ENCODE measurements at regions not wholly inside any gene's neighbourhood (a gene's known extent, or its start where the extent isn't known, plus 50 kb on each side); places are given as distances from the start of the nearest gene placed in this dataset.

DNA sequence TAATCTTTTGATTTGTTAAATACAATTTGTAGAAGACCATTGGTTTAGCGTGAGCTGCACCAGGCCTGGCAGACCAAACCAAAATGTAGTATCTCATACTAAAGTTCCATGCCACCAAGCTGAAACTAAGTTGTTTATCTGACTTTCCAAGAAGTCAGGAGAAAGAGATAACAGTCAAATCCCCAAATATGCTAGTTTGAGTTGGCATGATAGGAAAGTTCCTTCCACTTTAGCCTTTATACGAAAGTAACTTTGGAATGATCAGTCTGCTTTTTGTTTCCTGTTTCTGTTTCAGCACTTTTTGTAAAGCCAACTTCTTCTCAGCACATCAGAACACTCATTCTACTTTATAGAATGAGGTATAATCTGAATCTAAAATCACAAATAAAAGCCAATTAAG, 449.2 kb downstream of the GRXCR1 start:
- ATAC-seq (no peak), DNase-seq (ENCODE audit: low spot score) (no peak)
- H3K36me3 Mint-ChIP-seq, result no peaks in the 10 kb centered on the region
- no peaks in the 10 kb centered on the region for H3K4me1 Mint-ChIP-seq (ENCODE audit: low read depth in 2 of 2)
- H3K27ac Mint-ChIP-seq, result no peak overlapping the region
- no peak overlapping the region for H3K4me3 Mint-ChIP-seq
- peaks cover 19% of the 10 kb centered on the region for H3K9me3 Mint-ChIP-seq
- H3K27me3 Mint-ChIP-seq, result no peaks in the 10 kb centered on the region

DNA sequence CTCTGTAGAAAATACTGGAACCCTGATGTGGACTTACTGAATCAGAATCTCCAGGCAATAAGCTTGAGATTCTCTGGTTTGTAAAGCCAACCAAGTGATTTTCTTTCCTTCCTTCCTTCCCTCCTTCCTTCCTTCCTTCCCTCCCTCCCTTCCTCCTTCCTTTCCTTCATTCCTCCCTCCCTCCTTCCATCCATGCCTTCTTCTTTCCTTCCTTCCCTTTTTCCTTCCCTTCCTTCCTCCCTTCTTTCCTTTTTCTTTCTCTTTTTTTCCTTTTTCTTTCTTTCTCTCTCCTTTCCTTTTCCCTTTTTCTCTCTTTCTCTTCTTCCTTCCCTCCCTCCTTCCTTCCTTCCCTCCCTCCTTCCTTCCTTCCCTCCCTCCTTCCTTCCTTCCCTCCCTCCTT, 450.8 kb downstream of the GRXCR1 start:
- H3K27me3 Mint-ChIP-seq, result no peaks in the 10 kb centered on the region
- DNase-seq (ENCODE audit: low spot score) (no peak), ATAC-seq (no peak)
- H3K4me3 Mint-ChIP-seq, result no peak overlapping the region
- H3K9me3 Mint-ChIP-seq, result peaks cover 17% of the 10 kb centered on the region
- H3K36me3 Mint-ChIP-seq, result no peaks in the 10 kb centered on the region
- H3K27ac Mint-ChIP-seq, result no peak overlapping the region
- no peaks in the 10 kb centered on the region for H3K4me1 Mint-ChIP-seq (ENCODE audit: low read depth in 2 of 2)

DNA sequence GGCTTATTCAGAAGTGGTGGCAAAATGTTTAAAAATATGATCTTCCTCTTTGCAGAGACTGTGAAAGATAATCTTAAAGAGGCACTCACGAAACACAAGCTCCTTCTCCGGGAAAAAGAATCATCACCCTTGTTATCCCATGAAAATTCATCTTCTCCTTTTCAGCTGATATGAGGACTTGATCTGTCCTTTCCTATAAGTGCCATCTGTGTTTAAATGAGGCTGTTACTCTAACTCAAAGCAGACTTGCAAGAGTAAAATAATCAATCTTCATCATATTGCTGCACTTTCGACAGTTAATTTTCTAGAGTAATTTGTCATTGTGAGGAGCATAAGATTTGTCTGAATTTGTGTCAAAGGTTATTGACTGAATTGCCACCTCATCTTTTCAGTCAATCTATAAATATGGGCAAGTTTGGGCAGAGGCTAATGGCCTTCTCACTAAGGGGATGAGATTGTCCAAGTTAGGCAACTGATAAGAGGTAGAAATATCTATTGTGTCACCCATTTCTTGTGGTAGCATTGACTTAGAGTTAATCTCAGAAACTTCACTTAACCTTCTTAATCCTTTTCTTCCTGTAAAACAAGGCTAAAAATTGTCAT, 452.9 kb downstream of the GRXCR1 start:
- no peak for DNase-seq (ENCODE audit: low spot score)
- Mint-ChIP-seq H3K27me3 (no peaks in the 10 kb centered on the region), H3K27ac (no peak overlapping the region), H3K4me1 (ENCODE audit: low read depth in 2 of 2) (no peaks in the 10 kb centered on the region), H3K4me3 (no peak overlapping the region), H3K36me3 (no peaks in the 10 kb centered on the region), H3K9me3 (peaks cover 11% of the 10 kb centered on the region)
- ATAC-seq, result no peak

DNA sequence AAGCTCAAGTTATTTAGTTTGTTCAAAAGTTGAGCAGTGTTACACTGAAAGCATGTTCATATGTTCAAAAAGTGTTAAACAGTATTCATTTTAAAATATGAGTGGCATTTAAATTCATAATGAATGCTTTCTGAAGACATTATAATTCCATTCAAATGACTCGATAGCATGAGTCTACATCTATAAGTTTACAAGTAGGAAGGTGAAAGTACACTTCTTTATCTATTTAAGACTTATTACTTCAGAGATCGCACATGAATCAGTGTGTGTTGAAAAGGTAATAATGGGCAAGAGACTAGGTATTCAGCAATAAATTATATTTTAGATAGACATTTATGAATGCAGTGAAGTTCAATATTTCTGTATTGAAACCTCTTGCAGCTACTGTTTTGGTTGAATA, 456.1 kb downstream of the GRXCR1 start:
- Mint-ChIP-seq H3K27me3 (no peaks in the 10 kb centered on the region), H3K4me1 (ENCODE audit: low read depth in 2 of 2) (no peaks in the 10 kb centered on the region), H3K27ac (no peak overlapping the region), H3K9me3 (peaks cover 13% of the 10 kb centered on the region), H3K4me3 (no peak overlapping the region), H3K36me3 (no peaks in the 10 kb centered on the region)
- DNase-seq (ENCODE audit: low spot score) (no peak), ATAC-seq (no peak)

DNA sequence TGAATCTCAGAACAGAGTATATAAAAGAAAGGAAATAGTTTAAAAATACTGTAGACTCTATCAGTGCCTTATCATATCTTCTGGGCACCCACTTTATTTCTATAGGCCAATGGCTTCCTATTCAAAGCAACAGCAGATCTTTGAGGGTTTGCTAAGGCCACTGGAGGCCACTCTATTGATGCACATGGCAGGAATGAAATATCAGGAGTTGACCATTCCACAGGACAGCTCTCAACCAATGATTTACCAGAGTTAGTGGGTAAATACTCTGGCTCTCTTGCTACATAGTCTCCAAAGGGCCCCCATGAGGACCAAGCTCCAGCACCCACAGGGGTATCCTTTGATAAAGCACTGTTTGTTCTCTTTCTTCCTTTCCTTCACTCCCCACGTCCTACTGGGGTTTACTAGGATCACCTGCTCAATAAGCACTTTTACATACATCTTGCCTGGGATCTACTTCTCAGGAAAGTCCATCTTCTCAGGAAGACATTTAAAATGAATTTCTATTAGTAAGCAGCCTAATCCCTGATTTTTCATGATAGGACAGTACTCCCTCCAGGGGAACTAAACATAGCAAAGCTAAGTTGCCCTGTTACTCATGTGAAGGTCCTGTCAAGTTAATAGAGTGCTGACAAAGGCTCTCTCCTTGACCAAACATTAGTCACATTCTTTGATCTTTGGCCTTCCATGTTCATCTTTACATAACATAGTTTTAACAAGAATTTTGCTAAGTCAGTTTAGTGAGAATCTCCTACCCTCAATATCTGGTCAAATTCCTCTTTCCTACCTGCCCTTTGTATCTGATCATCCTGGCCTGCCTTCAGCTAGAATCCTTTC, 459.7 kb downstream of the GRXCR1 start:
- no peak for DNase-seq (ENCODE audit: low spot score)
- H3K27me3 Mint-ChIP-seq, result no peaks in the 10 kb centered on the region
- H3K4me1 Mint-ChIP-seq (ENCODE audit: low read depth in 2 of 2), result no peaks in the 10 kb centered on the region
- H3K4me3 Mint-ChIP-seq, result no peak overlapping the region
- ATAC-seq, result no peak
- no peaks in the 10 kb centered on the region for H3K36me3 Mint-ChIP-seq
- H3K9me3 Mint-ChIP-seq, result peaks cover 6% of the 10 kb centered on the region
- no peak overlapping the region for H3K27ac Mint-ChIP-seq

DNA sequence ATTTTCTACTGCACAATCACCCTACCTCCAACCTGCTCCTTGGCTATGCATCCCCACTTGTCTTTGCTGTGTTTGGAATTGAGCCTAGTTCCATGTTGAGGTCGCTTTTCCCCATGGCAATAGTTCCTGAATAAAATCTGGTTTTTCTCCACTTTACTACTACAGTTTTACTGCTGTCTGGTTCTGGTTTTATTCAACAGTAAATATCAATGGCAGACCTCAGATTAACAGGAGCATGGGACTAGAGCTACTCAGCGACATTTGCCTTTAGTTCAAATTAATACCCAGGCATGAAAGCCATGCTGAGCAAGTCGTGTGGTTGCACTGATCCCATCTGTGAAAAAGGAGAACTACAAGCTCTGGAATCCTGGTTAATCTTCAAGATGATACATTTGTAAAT, 460.3 kb downstream of the GRXCR1 start:
- no peaks in the 10 kb centered on the region for H3K36me3 Mint-ChIP-seq
- peaks cover 9% of the 10 kb centered on the region for H3K9me3 Mint-ChIP-seq
- H3K27ac Mint-ChIP-seq, result no peak overlapping the region
- no peaks in the 10 kb centered on the region for H3K4me1 Mint-ChIP-seq (ENCODE audit: low read depth in 2 of 2)
- no peak overlapping the region for H3K4me3 Mint-ChIP-seq
- ATAC-seq (no peak), DNase-seq (ENCODE audit: low spot score) (no peak)
- no peaks in the 10 kb centered on the region for H3K27me3 Mint-ChIP-seq

DNA sequence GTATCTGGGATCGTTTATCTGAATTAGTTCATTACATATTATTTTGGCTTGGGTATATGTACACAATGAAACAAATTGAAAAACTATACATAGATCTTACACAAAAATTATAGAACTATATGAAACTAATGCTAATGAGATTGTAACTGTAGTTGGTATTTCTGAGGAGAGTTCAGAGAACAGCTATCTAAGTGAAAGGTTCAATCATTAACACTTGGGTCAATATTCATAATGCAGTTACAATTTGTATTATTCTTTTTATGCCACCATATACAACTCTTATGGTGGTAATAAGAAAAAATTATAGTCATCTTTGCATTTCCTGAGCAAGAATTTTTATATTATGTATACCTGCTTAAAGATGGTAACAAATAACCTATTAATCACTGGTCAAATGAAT, 461.0 kb downstream of the GRXCR1 start:
- ATAC-seq (no peak), DNase-seq (ENCODE audit: low spot score) (no peak)
- Mint-ChIP-seq H3K4me3 (no peak overlapping the region), H3K4me1 (ENCODE audit: low read depth in 2 of 2) (no peaks in the 10 kb centered on the region), H3K27ac (no peak overlapping the region), H3K27me3 (no peaks in the 10 kb centered on the region), H3K9me3 (peaks cover 9% of the 10 kb centered on the region), H3K36me3 (no peaks in the 10 kb centered on the region)

DNA sequence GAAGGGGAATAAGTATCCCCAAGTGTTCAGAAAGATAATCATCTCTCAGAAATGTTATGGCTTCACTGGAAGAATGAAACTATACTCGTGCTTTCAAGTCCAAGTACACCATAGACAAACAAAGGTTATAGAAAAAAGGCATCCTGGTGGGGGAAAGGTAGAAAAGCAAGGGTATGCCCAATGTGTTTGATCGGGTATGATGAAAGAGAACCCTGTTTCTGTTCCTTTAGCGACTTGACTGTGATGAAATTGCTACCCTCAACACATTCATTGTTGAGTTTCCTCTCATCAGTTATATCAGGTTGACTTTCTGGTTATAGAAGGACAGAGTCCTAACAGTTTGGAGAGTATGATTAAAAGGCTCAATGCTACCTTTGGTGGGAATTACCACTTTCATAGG, 464.3 kb downstream of the GRXCR1 start:
- Mint-ChIP-seq H3K4me3 (no peak overlapping the region), H3K27ac (no peak overlapping the region), H3K4me1 (ENCODE audit: low read depth in 2 of 2) (no peaks in the 10 kb centered on the region), H3K27me3 (no peaks in the 10 kb centered on the region), H3K9me3 (peaks cover 12% of the 10 kb centered on the region), H3K36me3 (no peaks in the 10 kb centered on the region)
- ATAC-seq (no peak), DNase-seq (ENCODE audit: low spot score) (no peak)

DNA sequence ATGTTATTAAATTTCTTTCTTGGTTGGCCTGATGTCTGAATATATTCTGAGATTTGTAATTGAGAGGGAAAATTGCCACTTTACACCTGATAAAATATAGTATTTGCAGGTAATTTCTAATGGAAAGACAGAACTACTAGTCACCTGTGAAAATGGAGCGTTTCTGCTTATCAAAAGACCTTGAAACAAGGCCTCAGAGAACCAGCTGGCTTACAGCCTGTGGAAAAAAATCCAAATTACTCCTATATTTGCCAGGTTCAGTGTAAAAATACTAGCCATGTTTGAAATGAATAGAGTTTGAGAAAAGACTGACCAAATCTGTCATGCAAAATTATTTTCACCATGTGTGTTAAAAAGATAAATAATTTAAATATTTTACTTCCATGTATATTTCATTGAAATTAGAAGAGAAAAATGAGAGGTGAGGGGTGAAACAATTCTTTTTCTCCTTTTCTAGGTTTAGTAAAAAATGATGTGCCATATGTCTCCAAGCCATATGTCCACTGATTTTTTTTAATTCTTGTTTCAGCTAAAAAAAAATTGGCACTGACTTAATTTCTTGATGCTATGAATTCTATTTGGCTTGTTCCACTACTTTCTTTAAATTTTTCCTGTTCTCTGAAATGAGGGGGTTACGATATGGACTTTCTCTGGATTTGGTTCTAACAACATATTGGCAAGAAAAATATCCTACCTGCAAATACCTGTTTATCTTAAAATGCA, 464.9 kb downstream of the GRXCR1 start:
- no peak overlapping the region for H3K4me3 Mint-ChIP-seq
- H3K27me3 Mint-ChIP-seq, result no peaks in the 10 kb centered on the region
- no peak overlapping the region for H3K27ac Mint-ChIP-seq
- no peak for DNase-seq (ENCODE audit: low spot score)
- no peaks in the 10 kb centered on the region for H3K4me1 Mint-ChIP-seq (ENCODE audit: low read depth in 2 of 2)
- no peak for ATAC-seq
- peaks cover 12% of the 10 kb centered on the region for H3K9me3 Mint-ChIP-seq
- no peaks in the 10 kb centered on the region for H3K36me3 Mint-ChIP-seq

DNA sequence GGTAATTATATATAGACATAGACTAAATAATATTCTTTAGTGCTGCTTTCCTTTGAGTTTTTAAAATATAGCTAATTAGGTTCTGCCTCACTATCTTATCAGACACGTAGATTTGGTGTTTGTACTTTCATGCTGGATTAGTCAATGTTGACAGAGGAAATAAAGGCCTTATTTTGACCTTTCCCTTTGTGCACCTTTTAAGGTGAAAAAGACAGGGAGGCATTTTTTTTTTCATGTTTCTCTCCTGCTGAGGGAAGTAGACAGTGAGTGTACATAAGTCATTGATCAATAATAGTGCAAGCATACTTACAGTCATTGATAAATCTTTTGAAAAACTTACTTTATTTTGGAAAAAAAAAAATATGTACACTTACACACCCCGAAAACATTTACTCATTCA, 467.8 kb downstream of the GRXCR1 start:
- no peaks in the 10 kb centered on the region for H3K27me3 Mint-ChIP-seq
- H3K36me3 Mint-ChIP-seq, result no peaks in the 10 kb centered on the region
- ATAC-seq (no peak), DNase-seq (ENCODE audit: low spot score) (no peak)
- H3K27ac Mint-ChIP-seq, result no peak overlapping the region
- H3K4me1 Mint-ChIP-seq (ENCODE audit: low read depth in 2 of 2), result no peaks in the 10 kb centered on the region
- H3K4me3 Mint-ChIP-seq, result no peak overlapping the region
- peaks cover 10% of the 10 kb centered on the region for H3K9me3 Mint-ChIP-seq

DNA sequence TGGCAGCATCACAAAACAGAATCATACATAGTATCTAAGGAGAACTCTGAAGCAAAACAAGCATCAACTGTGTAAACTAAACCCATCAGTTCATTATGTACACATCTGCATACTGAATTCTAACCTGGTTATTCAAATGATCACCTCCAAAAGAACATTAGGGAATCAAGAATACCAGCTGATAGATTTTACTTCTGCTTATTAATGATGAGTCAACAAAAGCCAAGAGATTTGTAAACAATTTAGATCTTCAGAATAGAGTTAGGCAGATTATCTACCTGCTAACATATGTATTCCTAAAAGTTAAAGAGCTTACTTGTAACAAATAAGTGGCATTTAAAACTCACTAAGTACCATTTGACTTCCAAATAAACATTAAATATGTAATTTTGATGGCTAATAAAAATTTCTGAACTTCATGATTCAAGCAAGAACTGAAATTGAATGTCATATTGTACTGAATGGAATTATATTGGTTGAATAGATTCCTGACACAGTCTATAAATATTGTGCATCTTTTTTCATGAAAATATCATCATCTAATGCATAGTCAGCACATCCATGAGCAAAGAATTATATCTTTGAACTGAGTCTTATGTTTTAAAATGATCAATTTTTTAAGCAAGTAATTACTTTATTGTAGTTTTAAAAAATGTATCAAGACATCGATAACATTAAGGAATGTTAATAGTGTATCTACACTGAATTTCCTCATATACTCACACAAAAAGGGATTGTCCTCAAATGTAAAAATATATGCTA, 470.5 kb downstream of the GRXCR1 start:
- peaks cover 8% of the 10 kb centered on the region for H3K9me3 Mint-ChIP-seq
- no peaks in the 10 kb centered on the region for H3K27me3 Mint-ChIP-seq
- H3K4me3 Mint-ChIP-seq, result no peak overlapping the region
- no peak overlapping the region for H3K27ac Mint-ChIP-seq
- H3K4me1 Mint-ChIP-seq (ENCODE audit: low read depth in 2 of 2), result no peaks in the 10 kb centered on the region
- no peak for ATAC-seq
- H3K36me3 Mint-ChIP-seq, result peaks cover 5% of the 10 kb centered on the region
- no peak for DNase-seq (ENCODE audit: low spot score)

DNA sequence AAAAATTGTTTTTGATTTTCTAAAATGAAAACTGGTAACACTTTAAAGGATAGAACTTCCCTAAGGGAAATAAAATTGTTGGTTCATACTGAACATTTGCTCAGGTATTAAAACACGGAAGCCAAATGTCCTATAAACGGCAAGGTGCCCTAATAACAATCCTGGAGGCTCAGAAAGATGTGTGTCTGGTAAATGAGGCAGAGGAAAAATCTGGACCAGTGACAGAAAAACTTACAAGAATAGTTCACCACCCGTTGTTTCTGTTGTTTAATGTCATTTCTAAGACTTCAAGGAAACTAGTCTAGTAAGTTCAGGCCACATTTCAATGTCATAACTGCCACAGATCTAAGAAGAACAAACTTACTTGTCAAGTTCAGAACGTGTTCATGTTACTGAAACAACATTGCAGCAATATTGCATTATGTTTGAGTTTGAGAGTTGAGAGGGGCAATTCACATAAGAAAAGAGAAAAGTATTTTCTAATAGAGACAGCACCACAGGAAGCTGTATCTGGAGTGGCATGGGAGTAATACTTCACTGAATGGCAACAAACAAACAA, 476.6 kb downstream of the GRXCR1 start:
- ATAC-seq (no peak), DNase-seq (ENCODE audit: low spot score) (no peak)
- Mint-ChIP-seq H3K36me3 (peaks cover 5% of the 10 kb centered on the region), H3K27me3 (no peaks in the 10 kb centered on the region), H3K9me3 (peaks cover 14% of the 10 kb centered on the region), H3K4me1 (ENCODE audit: low read depth in 2 of 2) (no peaks in the 10 kb centered on the region), H3K27ac (no peak overlapping the region), H3K4me3 (no peak overlapping the region)

DNA sequence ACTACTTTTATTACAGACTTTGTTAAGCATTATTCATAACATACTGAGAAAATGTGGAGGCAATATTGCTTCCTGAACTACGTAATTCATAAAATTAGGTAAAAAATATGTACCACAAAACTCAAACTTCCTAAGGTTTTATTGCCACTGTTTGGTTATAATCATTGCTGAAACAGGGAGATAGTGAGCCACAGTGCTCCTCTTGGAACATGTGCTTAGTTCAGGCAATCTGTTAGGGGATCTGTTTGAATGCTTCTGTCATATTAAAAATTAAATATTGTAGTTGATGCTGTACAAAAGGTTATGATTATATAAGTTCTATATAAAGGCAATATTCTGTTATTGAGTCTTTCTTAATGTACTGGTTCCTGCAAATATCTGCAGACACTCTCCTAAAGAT, 480.7 kb downstream of the GRXCR1 start:
- no peaks in the 10 kb centered on the region for H3K36me3 Mint-ChIP-seq
- no peak for ATAC-seq
- peaks cover 21% of the 10 kb centered on the region for H3K9me3 Mint-ChIP-seq
- no peak overlapping the region for H3K4me3 Mint-ChIP-seq
- H3K27ac Mint-ChIP-seq, result no peak overlapping the region
- no peak for DNase-seq (ENCODE audit: low spot score)
- H3K27me3 Mint-ChIP-seq, result no peaks in the 10 kb centered on the region
- no peaks in the 10 kb centered on the region for H3K4me1 Mint-ChIP-seq (ENCODE audit: low read depth in 2 of 2)

Measured in natural killer cell treated with Interleukin-12 subunit alpha and Interleukin-12 subunit beta and Interleukin-15 and Interleukin-18, amount 100 ng/mL, for 72 hours (primary cell).